ENCODE measurements at regions not wholly inside any gene's neighbourhood (a gene's known extent, or its start where the extent isn't known, plus 50 kb on each side); places are given as distances from the start of the nearest gene placed in this dataset.

- no peak for TF ChIP-seq CTCF (IDR thresholded peaks at IDR 0.05)
- TF ChIP-seq EZH2 (IDR thresholded peaks at IDR 0.05; ENCODE audit: borderline replicate concordance, insufficient read depth, low read depth, low read length, poor library complexity, severe bottlenecking), result no peak
Observed at GRCh38 chr2:2730301-2730833, 399.3 kb upstream of the MYT1L start.
